MM.1S (cell line): ENCODE measurements at regions not wholly inside any gene's neighbourhood (a gene's known extent, or its start where the extent isn't known, plus 50 kb on each side); places are given as distances from the start of the nearest gene placed in this dataset.

Experiments used
- DNase-seq: peaks from one replicate; pipeline ENCODE4 v3.0.0-alpha.2; 2015
- H2AFZ ChIP-seq: fragments of 300-600 bp; sonication (generic); 2 replicates; pipeline ENCODE4 v1.6.0; 2016; ENCODE audit warnings: antibody characterized with exemption, low read length
- H3F3A ChIP-seq: fragments of 300-600 bp; sonication (generic); 2 replicates; pipeline ENCODE4 v1.6.1; 2016; ENCODE audit warnings: mild to moderate bottlenecking, antibody characterized with exemption, low read length, moderate library complexity, mixed read lengths; ENCODE audit not compliant: insufficient read depth
- H3K27ac ChIP-seq: fragments of 300-600 bp; sonication (generic); 2 replicates; pipeline ENCODE4 v1.5.1; 2016; ENCODE audit warnings: mild to moderate bottlenecking, low read length
- H3K27me3 ChIP-seq: fragments of 300-600 bp; sonication (generic); replicated peaks from 2 replicates; pipeline ENCODE4 v1.6.0; 2016; ENCODE audit warnings: low read length; ENCODE audit not compliant: insufficient read depth
- H3K36me3 ChIP-seq: fragments of 300-600 bp; sonication (generic); replicated peaks from 2 replicates; pipeline ENCODE4 v1.6.1; 2016; ENCODE audit warnings: mild to moderate bottlenecking, low read length, mixed read lengths; ENCODE audit not compliant: insufficient read depth
- H3K4me1 ChIP-seq: fragments of 300-600 bp; sonication (generic); 2 replicates; pipeline ENCODE4 v1.6.1; 2016; ENCODE audit warnings: low read length, mixed read lengths
- H3K4me2 ChIP-seq: fragments of 300-600 bp; sonication (generic); 2 replicates; pipeline ENCODE4 v1.6.0; 2016; ENCODE audit warnings: low read depth, low read length
- H3K4me3 ChIP-seq: fragments of 300-600 bp; sonication (generic); 2 replicates; pipeline ENCODE4 v1.5.1; 2016; ENCODE audit warnings: low read length, mixed read lengths
- H3K79me2 ChIP-seq: fragments of 300-600 bp; sonication (generic); 2 replicates; pipeline ENCODE4 v1.6.1; 2016; ENCODE audit warnings: mixed run types, low read length, mixed read lengths
- H3K9ac ChIP-seq: fragments of 300-600 bp; sonication (generic); 2 replicates; pipeline ENCODE4 v1.6.1; 2016; ENCODE audit warnings: low read length, mixed read lengths
- H3K9me2 ChIP-seq: fragments of 300-600 bp; sonication (generic); replicated peaks from 2 replicates; pipeline ENCODE4 v1.6.1; 2016; ENCODE audit warnings: mild to moderate bottlenecking, low read length, mixed read lengths; ENCODE audit not compliant: insufficient read depth
- H3K9me3 ChIP-seq: fragments of 300-600 bp; sonication (generic); replicated peaks from 2 replicates; pipeline ENCODE4 v1.6.1; 2016; ENCODE audit warnings: mild to moderate bottlenecking, low read length, mixed read lengths; ENCODE audit not compliant: insufficient read depth
- H4K20me1 ChIP-seq: fragments of 300-600 bp; sonication (generic); 2 replicates; pipeline ENCODE4 v1.6.1; 2016; ENCODE audit warnings: mild to moderate bottlenecking, low read length, moderate library complexity, mixed read lengths; ENCODE audit not compliant: insufficient read depth
- CTCF ChIP-seq: fragments of 300-600 bp; sonication (generic); IDR thresholded peaks from 2 replicates; pipeline ENCODE4 v1.5.1; 2016; ENCODE audit warnings: antibody characterized with exemption, low read length, mixed read lengths
- EZH2 ChIP-seq: fragments of 300-600 bp; sonication (generic); optimal IDR thresholded peaks from 2 replicates; pipeline ENCODE3; 2017; ENCODE audit warnings: low read depth, mild to moderate bottlenecking, antibody characterized with exemption, low read length, mixed read lengths
- EZH2phosphoT487 ChIP-seq: fragments of 300-600 bp; sonication (generic); IDR thresholded peaks from 2 replicates; pipeline ENCODE4 v1.6.1; 2018; ENCODE audit warnings: antibody characterized with exemption, low read length

- DNase-seq: no peak
- Histone ChIP-seq H3F3A (no peaks in the 10 kb centered on the region), H3K27me3 (no peaks in the 10 kb centered on the region), H3K9me2 (no peaks in the 10 kb centered on the region), H3K9me3 (no peaks in the 10 kb centered on the region), H4K20me1 (no peaks in the 10 kb centered on the region), H3K4me3 (no peak overlapping the region), H3K9ac (no peak overlapping the region), H2AFZ (no peak overlapping the region), H3K79me2 (no peaks in the 10 kb centered on the region), H3K4me1 (no peaks in the 10 kb centered on the region), H3K4me2 (no peak overlapping the region), H3K36me3 (no peaks in the 10 kb centered on the region), H3K27ac (no peak overlapping the region)
- TF ChIP-seq EZH2 (no peak), EZH2phosphoT487 (no peak), CTCF (no peak)
These were observed 111.5 kb upstream of the SLCO3A1 start for GRCh38 chr15:91741986-91742385.

GRCh38 chr15:91751611-91752010 is 101.9 kb upstream of the SLCO3A1 start:
- no peaks in the 10 kb centered on the region for H3K9me2 ChIP-seq
- H3K27me3 ChIP-seq: no peaks in the 10 kb centered on the region
- no peak overlapping the region for H3K4me2 ChIP-seq
- no peaks in the 10 kb centered on the region for H3F3A ChIP-seq
- no peak for TF ChIP-seq EZH2
- no peak for TF ChIP-seq CTCF
- TF ChIP-seq EZH2phosphoT487: no peak
- no peak overlapping the region for H2AFZ ChIP-seq
- no peak overlapping the region for H3K27ac ChIP-seq
- H3K9me3 ChIP-seq: no peaks in the 10 kb centered on the region
- no peaks in the 10 kb centered on the region for H4K20me1 ChIP-seq
- no peak for DNase-seq
- no peak overlapping the region for H3K9ac ChIP-seq
- H3K4me3 ChIP-seq: no peak overlapping the region
- H3K36me3 ChIP-seq: no peaks in the 10 kb centered on the region
- no peaks in the 10 kb centered on the region for H3K79me2 ChIP-seq
- H3K4me1 ChIP-seq: no peaks in the 10 kb centered on the region

DNA sequence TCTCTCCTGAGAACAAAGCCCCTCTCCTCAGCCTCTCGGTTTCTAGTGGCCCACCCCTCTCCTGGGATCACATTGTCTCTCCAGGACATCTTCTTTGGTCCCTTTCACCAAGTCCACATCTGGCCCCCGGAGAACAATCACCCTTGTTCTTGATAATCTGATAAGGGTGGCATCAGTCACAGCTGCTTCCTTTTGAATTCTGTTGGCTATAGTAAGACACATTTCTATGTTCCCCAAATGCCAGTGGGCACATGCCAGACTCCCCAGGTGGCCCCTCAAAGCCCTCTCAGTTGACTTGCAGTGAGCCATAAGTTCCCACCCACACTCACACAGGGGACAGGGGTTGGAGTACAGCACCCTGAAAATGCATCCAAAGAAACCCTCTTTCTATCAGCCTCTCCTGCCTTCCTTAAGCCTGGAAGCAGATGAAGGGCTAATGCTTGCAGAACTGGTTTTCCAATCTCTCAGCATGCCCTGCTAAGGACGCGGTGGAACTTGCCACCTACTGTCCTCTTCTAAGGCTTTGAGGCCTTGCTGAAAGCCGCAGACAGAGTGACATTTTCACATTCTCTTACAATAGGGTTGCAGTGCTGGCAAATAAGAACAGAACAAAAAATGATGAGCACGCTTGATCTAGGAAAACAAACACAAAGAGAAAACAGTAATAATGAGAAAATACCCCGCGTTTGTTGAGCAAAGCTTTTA is 101.3 kb upstream of the SLCO3A1 start:
- Histone ChIP-seq H3K79me2 (no peaks in the 10 kb centered on the region), H3K9me2 (no peaks in the 10 kb centered on the region), H3K27me3 (no peaks in the 10 kb centered on the region), H4K20me1 (no peaks in the 10 kb centered on the region), H3K4me2 (no peak overlapping the region), H3K27ac (no peak overlapping the region), H3K4me1 (no peaks in the 10 kb centered on the region), H3K36me3 (no peaks in the 10 kb centered on the region), H3K9ac (no peak overlapping the region), H3K4me3 (no peak overlapping the region), H3F3A (no peaks in the 10 kb centered on the region), H2AFZ (no peak overlapping the region), H3K9me3 (no peaks in the 10 kb centered on the region)
- no peak for DNase-seq
- no peak for TF ChIP-seq EZH2
- TF ChIP-seq EZH2phosphoT487: no peak

DNA sequence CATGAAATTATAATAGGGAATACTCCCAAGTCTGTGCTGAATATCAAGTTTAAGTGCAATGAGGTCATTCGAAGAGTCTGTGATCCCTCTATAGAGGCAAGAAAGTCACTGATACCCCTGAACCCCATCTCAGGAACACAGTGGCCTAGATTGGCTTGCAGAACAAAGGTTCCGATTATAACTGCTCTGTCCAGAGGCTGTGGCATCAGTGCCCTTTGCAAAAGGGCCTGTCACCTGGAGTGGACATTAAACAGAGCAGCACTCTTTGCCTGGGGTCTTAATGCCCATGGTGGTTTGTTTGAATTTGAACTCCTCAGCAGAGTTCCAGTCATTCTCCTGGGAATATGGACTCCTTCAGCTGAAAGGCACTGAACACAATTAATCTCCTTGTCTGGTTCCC is 93.9 kb upstream of the SLCO3A1 start:
- Histone ChIP-seq H3K4me3 (no peak overlapping the region), H2AFZ (no peak overlapping the region), H3K9me2 (no peaks in the 10 kb centered on the region), H3K9ac (no peak overlapping the region), H3K4me1 (no peaks in the 10 kb centered on the region), H3K9me3 (no peaks in the 10 kb centered on the region), H4K20me1 (no peaks in the 10 kb centered on the region), H3K27ac (no peak overlapping the region), H3K79me2 (no peaks in the 10 kb centered on the region), H3K4me2 (no peak overlapping the region), H3F3A (no peaks in the 10 kb centered on the region), H3K27me3 (no peaks in the 10 kb centered on the region), H3K36me3 (no peaks in the 10 kb centered on the region)
- no peak for DNase-seq
- no peak for TF ChIP-seq EZH2
- TF ChIP-seq EZH2phosphoT487: no peak
- TF ChIP-seq CTCF: no peak
